ENCODE measurements at regions not wholly inside any gene's neighbourhood (a gene's known extent, or its start where the extent isn't known, plus 50 kb on each side); places are given as distances from the start of the nearest gene placed in this dataset.

- TF ChIP-seq CTCF (IDR thresholded peaks at IDR 0.05; ENCODE audit: low read length, missing control alignments), result no peak
Measured at GRCh38 chrX:40514376-40514775, 66.4 kb upstream of the ATP6AP2 start.

GRCh38 chrX:40513835-40514234 lies 66.9 kb upstream of the ATP6AP2 start:
- H3K4me3 ChIP-seq (replicated peaks; ENCODE audit: low read depth, low read length), result no peak overlapping the region
- no peak for DNase-seq (ENCODE audit: low read depth)
- no peak for TF ChIP-seq CTCF (IDR thresholded peaks at IDR 0.05; ENCODE audit: low read length, missing control alignments)

More at GRCh38 chrX:40514376-40514775, 66.4 kb upstream of the ATP6AP2 start:
- no peak for DNase-seq (ENCODE audit: low read depth)
- no peak overlapping the region for H3K4me3 ChIP-seq (replicated peaks; ENCODE audit: low read depth, low read length)

GRCh38 chrX:40513012-40513411 lies 67.8 kb upstream of the ATP6AP2 start:
- no peak overlapping the region for H3K4me3 ChIP-seq (replicated peaks; ENCODE audit: low read depth, low read length)
- no peak for DNase-seq (ENCODE audit: low read depth)
- TF ChIP-seq CTCF (IDR thresholded peaks at IDR 0.05; ENCODE audit: low read length, missing control alignments), result no peak

- no peak for TF ChIP-seq CTCF (IDR thresholded peaks at IDR 0.05; ENCODE audit: low read length, missing control alignments)
- no peak overlapping the region for H3K4me3 ChIP-seq (replicated peaks; ENCODE audit: low read depth, low read length)
- no peak for DNase-seq (ENCODE audit: low read depth)
Measured at GRCh38 chrX:40511258-40511657, 69.5 kb upstream of the ATP6AP2 start.

- no peak for TF ChIP-seq CTCF (IDR thresholded peaks at IDR 0.05; ENCODE audit: low read length, missing control alignments)
Measured at GRCh38 chrX:40508560-40508959, 72.2 kb upstream of the ATP6AP2 start.

GRCh38 chrX:40506201-40506985 lies 74.4 kb upstream of the ATP6AP2 start:
- no peak overlapping the region for H3K4me3 ChIP-seq (replicated peaks; ENCODE audit: low read depth, low read length)
- no peak for TF ChIP-seq CTCF (IDR thresholded peaks at IDR 0.05; ENCODE audit: low read length, missing control alignments)
- no peak for DNase-seq (ENCODE audit: low read depth)

More at GRCh38 chrX:40508560-40508959, 72.2 kb upstream of the ATP6AP2 start:
- no peak overlapping the region for H3K4me3 ChIP-seq (replicated peaks; ENCODE audit: low read depth, low read length)
- no peak for DNase-seq (ENCODE audit: low read depth)

Data from fibroblast of pulmonary artery (primary cell).